Thymus (tissue), 11 donors: ENCODE measurements at regions not wholly inside any gene's neighbourhood (a gene's known extent, or its start where the extent isn't known, plus 50 kb on each side); places are given as distances from the start of the nearest gene placed in this dataset.

Experiments
- DNase-seq, 9 donors: peaks; one replicate each; pipeline ENCODE4 v3.0.0-alpha.2; 2013; ENCODE audit warnings: low spot score in 9 of 9, low read depth in 6 of 9, missing footprints in 1 of 9
- H3K27ac ChIP-seq, 2 donors: one replicate each; pipeline ENCODE4 v1.5.1; 2013; ENCODE audit warnings: control low read depth in 1 of 2, low read depth in 1 of 2, low read length in 1 of 2, mild to moderate bottlenecking in 1 of 2, moderate library complexity in 1 of 2
- H3K27me3 ChIP-seq, 2 donors: one replicate each; pipeline ENCODE4 v1.5.1; 2013; ENCODE audit warnings: low read length in 1 of 2; ENCODE audit not compliant: control insufficient read depth in 2 of 2, insufficient read depth in 1 of 2
- H3K36me3 ChIP-seq, 2 donors: one replicate each; pipeline ENCODE4 v1.5.1; 2013; ENCODE audit warnings: low read length in 1 of 2, mild to moderate bottlenecking in 1 of 2, moderate library complexity in 1 of 2; ENCODE audit not compliant: control insufficient read depth in 2 of 2, insufficient read depth in 2 of 2
- H3K4me1 ChIP-seq, 2 donors: one replicate each; pipeline ENCODE4 v1.5.1; 2013; ENCODE audit warnings: low read length in 2 of 2; ENCODE audit not compliant: control insufficient read depth in 2 of 2, insufficient read depth in 2 of 2
- H3K4me3 ChIP-seq, 2 donors: one replicate each; pipeline ENCODE4 v1.5.1; 2013; ENCODE audit warnings: low read length in 2 of 2, control low read depth in 1 of 2, mild to moderate bottlenecking in 1 of 2
- H3K9me3 ChIP-seq, 2 donors: one replicate each; pipeline ENCODE4 v1.5.1; 2013; ENCODE audit warnings: low read length in 1 of 2, mild to moderate bottlenecking in 1 of 2; ENCODE audit not compliant: control insufficient read depth in 2 of 2, insufficient read depth in 1 of 2
- WGBS: extraction: QIAGEN DNeasy Blood & Tissue Kit; methylation state at CpG from one replicate; pipeline ENCODE4 v1.1.7; 2013; 5-methylcytosine and 5-hydroxymethylcytosine counted together
- donor health status: healthy.

- DNase-seq = no peak
- no peak overlapping the region for H3K27ac ChIP-seq
- H3K27me3 ChIP-seq = no peaks in the 10 kb centered on the region
- H3K4me3 ChIP-seq = no peak overlapping the region
- peaks cover 1 to 22% of the 10 kb centered on the region in 2 donors for H3K9me3 ChIP-seq
- H3K4me1 ChIP-seq = no peaks in the 10 kb centered on the region
- no peaks in the 10 kb centered on the region for H3K36me3 ChIP-seq
- 88% methylated on average over 17 of the region's 17 CpGs for WGBS
Observed at GRCh38 chr5:3027185-3027865, 275.8 kb upstream of the IRX2 start.

DNA sequence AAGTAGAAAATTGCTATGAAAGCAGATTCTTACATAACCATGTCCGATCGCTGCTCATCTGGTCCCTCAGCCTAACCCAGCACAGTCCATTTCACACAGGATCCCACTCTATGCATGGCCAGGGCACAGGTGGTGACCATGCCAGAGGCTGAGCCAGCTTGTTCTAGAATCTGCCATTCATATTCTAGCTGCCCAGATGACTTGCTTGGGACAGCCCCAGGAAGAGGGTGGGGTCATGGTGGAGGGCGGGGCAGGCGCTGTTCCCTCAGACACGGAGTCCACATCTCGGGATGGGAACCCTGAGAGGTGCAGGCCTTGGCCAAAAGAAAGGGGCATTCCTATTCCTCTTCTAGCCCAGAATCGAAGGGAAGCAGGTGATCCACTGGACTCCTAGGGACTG, 275.2 kb upstream of the IRX2 start:
- WGBS = 92% methylated on average over 7 of the region's 7 CpGs
- no peaks in the 10 kb centered on the region for H3K36me3 ChIP-seq
- H3K9me3 ChIP-seq = peaks cover 1 to 22% of the 10 kb centered on the region in 2 donors
- no peaks in the 10 kb centered on the region for H3K4me1 ChIP-seq
- H3K4me3 ChIP-seq = no peak overlapping the region
- no peaks in the 10 kb centered on the region for H3K27me3 ChIP-seq
- no peak overlapping the region for H3K27ac ChIP-seq
- no peak for DNase-seq

DNA sequence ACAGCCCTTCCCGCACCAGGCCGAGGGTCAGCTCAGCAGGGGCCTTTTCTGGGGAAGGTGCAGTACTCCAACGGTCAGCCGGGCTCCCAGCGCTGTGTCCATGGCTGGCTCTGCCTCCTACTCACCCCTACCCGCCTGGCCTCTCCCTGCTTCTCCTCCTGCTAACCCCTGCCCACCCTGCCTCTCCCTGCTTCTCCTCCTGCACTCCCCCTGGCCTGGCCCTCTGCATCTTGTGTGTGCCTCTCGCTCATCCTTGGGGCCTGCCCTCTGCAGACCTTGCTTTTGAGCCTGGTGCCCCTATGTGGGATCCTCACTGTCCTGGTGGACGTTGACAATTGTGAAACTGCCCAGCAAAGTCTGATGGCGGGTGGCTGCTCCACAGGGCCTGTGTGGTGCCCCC, 274.6 kb upstream of the IRX2 start:
- no peak for DNase-seq
- H3K4me1 ChIP-seq = no peaks in the 10 kb centered on the region
- H3K36me3 ChIP-seq = no peaks in the 10 kb centered on the region
- H3K27me3 ChIP-seq = no peaks in the 10 kb centered on the region
- H3K4me3 ChIP-seq = no peak overlapping the region
- peaks cover 1 to 18% of the 10 kb centered on the region in 2 donors for H3K9me3 ChIP-seq
- no peak overlapping the region for H3K27ac ChIP-seq
- 77% methylated on average over 9 of the region's 9 CpGs for WGBS

DNA sequence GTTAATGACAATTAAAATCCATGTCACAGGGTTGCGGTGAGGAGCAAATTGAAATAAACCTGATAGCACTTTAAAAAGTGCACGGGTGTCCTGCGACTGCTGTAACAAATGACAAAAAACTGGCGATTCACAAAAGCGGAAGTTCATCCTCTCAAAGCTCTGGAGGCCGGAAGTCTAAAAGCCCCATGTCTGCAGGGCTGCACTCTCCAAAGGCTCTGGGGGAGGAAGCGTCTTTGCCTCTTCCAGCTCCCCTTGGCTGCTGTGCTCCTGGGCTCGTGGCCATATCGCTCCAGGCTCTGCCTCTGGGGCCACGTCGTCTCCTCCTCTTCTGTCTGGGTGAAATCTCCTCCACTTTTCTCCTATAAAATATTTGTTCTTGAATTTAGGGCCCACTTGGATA, 273.9 kb upstream of the IRX2 start:
- WGBS = 74% methylated on average over 11 of the region's 11 CpGs
- Histone ChIP-seq H3K9me3 (peaks cover 1 to 18% of the 10 kb centered on the region in 2 donors), H3K27ac (no peak overlapping the region), H3K27me3 (no peaks in the 10 kb centered on the region), H3K4me3 (no peak overlapping the region), H3K36me3 (no peaks in the 10 kb centered on the region), H3K4me1 (no peaks in the 10 kb centered on the region)
- no peak for DNase-seq

DNA sequence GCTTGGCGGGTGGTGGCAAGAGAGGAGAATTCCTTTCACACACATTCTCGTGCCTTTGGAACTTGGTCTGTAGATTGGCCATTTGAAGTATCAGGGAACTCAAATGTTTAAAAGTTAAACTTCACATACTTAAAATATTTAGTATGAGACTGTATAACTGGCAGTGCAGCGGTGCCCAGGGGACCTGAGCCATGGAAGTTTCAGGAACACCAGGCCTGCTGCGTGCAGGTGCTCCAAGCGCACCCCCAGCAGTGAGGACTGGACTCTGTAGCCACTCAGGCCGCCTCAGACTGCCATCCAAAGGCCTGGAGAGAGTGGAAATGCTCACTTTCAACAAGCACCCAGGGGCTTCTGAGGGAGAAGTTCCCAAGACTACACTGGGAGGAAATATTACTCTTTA, 273.5 kb upstream of the IRX2 start:
- Histone ChIP-seq H3K4me3 (no peak overlapping the region), H3K4me1 (no peaks in the 10 kb centered on the region), H3K9me3 (peaks cover 1 to 17% of the 10 kb centered on the region in 2 donors), H3K36me3 (no peaks in the 10 kb centered on the region), H3K27me3 (no peaks in the 10 kb centered on the region), H3K27ac (no peak overlapping the region)
- WGBS = 93% methylated on average over 6 of the region's 6 CpGs
- DNase-seq = no peak

DNA sequence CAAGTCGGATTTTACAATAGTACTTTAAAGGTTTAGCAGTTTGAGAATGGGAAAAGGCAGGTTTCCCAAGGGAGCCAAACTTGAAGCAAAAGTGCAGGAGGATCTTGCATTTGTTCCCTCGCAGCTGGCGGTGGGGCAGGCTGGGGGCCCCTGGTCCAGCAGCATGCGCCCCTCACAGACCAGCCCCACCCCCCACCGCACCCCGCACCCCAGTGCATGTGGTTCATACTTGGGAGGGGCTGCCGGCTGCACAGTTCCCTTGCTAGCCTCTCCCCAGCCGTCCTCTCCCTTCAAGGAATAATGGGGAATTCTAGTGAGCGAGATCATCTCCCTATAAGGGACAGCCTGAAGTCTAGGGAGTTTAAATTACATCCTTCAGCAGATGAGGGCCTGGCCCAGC, 273.1 kb upstream of the IRX2 start:
- H3K27me3 ChIP-seq = no peaks in the 10 kb centered on the region
- H3K27ac ChIP-seq = no peak overlapping the region
- H3K36me3 ChIP-seq = no peaks in the 10 kb centered on the region
- no peak overlapping the region for H3K4me3 ChIP-seq
- WGBS = 85% methylated on average over 9 of the region's 9 CpGs
- peaks cover 1 to 15% of the 10 kb centered on the region in 2 donors for H3K9me3 ChIP-seq
- no peak for DNase-seq
- no peaks in the 10 kb centered on the region for H3K4me1 ChIP-seq

DNA sequence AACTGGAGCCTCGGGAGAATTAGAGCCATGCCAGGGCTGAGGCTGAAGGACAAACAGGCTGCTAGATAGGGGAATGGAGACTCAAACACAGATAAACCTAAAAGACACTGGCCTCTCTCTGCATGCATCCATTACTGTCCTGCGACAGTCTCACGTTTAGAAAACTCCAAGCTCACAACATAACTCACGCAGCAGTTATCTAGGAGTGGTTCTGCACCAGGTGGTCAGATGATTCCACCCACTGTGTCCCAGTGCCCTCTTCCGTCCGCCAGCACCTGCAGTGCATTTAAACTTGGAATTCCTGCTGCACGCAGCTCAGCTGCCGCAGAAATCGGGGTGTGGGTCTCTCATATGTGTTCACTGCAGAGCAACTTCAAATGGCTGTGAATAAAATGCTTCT, 272.6 kb upstream of the IRX2 start:
- H3K4me3 ChIP-seq = no peak overlapping the region
- H3K4me1 ChIP-seq = no peaks in the 10 kb centered on the region
- no peaks in the 10 kb centered on the region for H3K27me3 ChIP-seq
- no peak for DNase-seq
- H3K9me3 ChIP-seq = peaks cover 1 to 15% of the 10 kb centered on the region in 2 donors
- WGBS = 90% methylated on average over 9 of the region's 9 CpGs
- no peak overlapping the region for H3K27ac ChIP-seq
- H3K36me3 ChIP-seq = no peaks in the 10 kb centered on the region

- DNase-seq = no peak
- WGBS = 88% methylated on average over 12 of the region's 12 CpGs
- peaks cover 1 to 15% of the 10 kb centered on the region in 2 donors for H3K9me3 ChIP-seq
- H3K36me3 ChIP-seq = no peaks in the 10 kb centered on the region
- H3K4me3 ChIP-seq = no peak overlapping the region
- H3K27ac ChIP-seq = no peak overlapping the region
- H3K27me3 ChIP-seq = no peaks in the 10 kb centered on the region
- H3K4me1 ChIP-seq = no peaks in the 10 kb centered on the region
Observed at GRCh38 chr5:3023656-3024055, 272.2 kb upstream of the IRX2 start.

DNA sequence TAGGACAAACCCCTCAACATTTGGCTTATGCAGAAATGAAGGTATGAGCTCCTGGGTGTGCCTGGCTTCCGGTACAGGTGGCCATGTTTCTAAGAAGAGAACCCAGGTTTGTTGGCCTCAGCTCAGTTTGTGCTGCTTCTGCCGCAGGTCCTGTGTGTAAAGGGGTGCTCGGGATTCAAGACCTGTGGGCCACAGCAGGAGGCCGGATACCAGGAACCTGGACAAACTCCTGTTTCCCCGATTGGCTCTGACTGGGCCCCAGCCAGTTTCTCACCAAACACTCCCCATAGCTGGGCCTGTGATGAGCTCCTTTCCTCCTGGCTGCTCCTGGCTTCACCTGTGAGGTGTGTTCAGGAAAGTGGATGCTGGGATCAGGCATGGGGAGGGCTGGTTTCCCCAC, 271.2 kb upstream of the IRX2 start:
- H3K36me3 ChIP-seq = no peaks in the 10 kb centered on the region
- DNase-seq = no peak
- no peak overlapping the region for H3K4me3 ChIP-seq
- WGBS = 92% methylated on average over 5 of the region's 5 CpGs
- H3K9me3 ChIP-seq = peaks cover 1 to 8% of the 10 kb centered on the region in 2 donors
- no peaks in the 10 kb centered on the region for H3K4me1 ChIP-seq
- H3K27me3 ChIP-seq = no peaks in the 10 kb centered on the region
- no peak overlapping the region for H3K27ac ChIP-seq
